GM10248 (cell line): ENCODE measurements at regions not wholly inside any gene's neighbourhood (a gene's known extent, or its start where the extent isn't known, plus 50 kb on each side); places are given as distances from the start of the nearest gene placed in this dataset.

Source experiments
- CTCF ChIA-PET: fragments of 300-600 bp; sonication (Branson Sonifier 250); formaldehyde crosslinking; extraction: SDS; loops from one replicate; lab custom pipeline; 2021; ENCODE audit warnings: antibody characterized with exemption; lab: Yijun Ruan, JAX
- POLR2A ChIA-PET: fragments of 350-650 bp; sonication (Branson Sonifier 250); formaldehyde crosslinking; extraction: SDS; loops from one replicate; lab custom pipeline; 2020; ENCODE audit warnings: antibody characterized with exemption; lab: Yijun Ruan, JAX
- DNase-seq: peaks from one replicate; pipeline ENCODE4 v3.0.0; 2012; ENCODE audit errors: extremely low spot score
- CTCF ChIP-seq: IDR thresholded peaks from 2 replicates; pipeline ENCODE4 v1.5.1; 2012; ENCODE audit warnings: mild to moderate bottlenecking, low read depth; ENCODE audit errors: extremely low read depth, missing control alignments, control extremely low read depth

GRCh38 chr4:127352220-127353113 lies 280.3 kb upstream of the INTU start:
- no peak for TF ChIP-seq CTCF
- CTCF ChIA-PET, result no interaction called here
- POLR2A ChIA-PET, result no interaction called here
- no peak for DNase-seq

GRCh38 chr4:127355743-127356142 lies 277.0 kb upstream of the INTU start:
- POLR2A ChIA-PET, result no interaction called here

DNA sequence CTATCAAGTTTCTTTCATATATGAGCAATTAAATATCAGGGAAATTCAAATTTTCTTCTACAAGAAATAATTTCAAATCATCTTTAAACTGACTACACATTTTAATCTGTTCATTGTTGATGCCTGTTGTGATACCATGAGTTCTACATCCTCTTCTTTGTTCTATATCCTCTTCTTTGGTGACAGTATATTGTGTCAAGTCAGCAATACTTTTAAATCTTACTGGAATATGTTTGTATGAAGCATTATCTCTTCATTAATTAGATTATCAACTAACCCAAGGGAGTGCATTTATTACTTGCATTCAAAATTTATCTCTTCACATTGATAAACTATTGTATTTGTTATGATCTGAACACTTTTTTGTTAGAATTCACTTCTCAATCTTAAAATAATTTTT lies 275.0 kb upstream of the INTU start:
- DNase-seq, result no peak
- no peak for TF ChIP-seq CTCF
- ChIA-PET POLR2A (no interaction called here), CTCF (no interaction called here)

More at GRCh38 chr4:127355743-127356142, 277.0 kb upstream of the INTU start:
- DNase-seq, result no peak
- CTCF ChIA-PET, result no interaction called here
- TF ChIP-seq CTCF, result no peak

DNA sequence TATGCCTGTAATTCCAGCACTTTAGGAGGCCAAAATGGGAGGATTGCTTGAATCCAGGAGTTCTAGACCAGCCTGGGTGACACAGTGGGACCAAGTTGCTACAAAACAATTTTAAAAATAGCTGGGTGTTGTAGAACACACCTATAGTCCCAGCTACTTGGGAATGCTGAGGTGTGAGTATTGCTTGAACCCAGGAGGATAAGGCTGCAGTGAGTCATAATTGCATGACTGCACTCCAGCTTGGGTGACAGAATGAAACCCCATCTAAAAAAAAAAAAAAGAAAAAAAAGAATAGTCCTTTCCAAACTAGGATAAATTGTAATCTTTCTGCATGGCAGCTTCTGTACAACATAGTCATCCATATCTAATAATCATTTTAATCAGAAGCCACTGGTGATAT lies 270.1 kb upstream of the INTU start:
- CTCF ChIA-PET, result no interaction called here
- POLR2A ChIA-PET, result no interaction called here
- TF ChIP-seq CTCF, result no peak

DNA sequence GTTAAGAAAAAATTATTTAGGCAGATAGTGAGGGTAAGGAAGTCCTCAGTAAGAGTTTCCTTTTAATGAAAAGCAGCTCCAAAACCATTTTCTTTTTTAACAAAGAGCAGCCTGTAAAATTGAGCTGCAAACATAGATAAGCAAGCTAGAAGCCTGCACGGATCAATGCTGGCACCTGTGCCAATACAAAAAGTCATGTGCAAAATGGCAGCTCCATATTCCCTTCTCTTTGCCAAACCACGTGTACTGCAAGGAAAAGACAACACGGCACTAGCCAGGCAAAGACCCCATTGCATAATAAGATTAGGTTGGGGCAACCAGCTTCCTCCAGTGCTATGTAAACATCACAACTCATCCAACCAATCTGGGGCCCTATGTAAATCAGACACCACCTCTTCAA lies 268.4 kb upstream of the INTU start:
- no peak for TF ChIP-seq CTCF
- ChIA-PET CTCF (interaction anchor here (1.2 kb wide), 1 partner anchor 10 kb away, joined by 3 read pairs; no protein-coding TSS in a partner anchor), POLR2A (no interaction called here)
- no peak for DNase-seq

More for the DNA sequence above, 270.1 kb upstream of the INTU start:
- no peak for DNase-seq

DNA sequence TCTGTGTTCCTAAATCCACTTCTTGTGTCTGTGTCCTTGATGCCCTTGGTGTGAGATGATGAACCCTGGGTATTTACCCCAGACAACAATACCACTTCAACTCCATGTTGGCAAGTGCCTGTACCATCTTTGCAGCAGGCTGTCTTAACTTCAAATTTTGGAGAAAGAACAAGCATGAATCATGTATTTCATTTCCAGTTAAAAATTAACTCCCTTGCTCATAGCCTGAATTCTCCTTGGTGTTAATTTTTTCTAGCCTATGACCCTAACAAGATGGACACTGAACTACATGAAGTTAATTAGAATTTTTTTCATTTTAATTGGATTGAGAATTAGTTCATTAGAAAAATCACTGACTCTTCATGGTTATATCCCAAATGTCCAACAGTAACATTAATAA lies 267.8 kb upstream of the INTU start:
- ChIA-PET POLR2A (no interaction called here), CTCF (interaction anchor here (1.1 to 1.2 kb wide), 2 partner anchors 10 to 43 kb away, joined by 3 read pairs; no protein-coding TSS in a partner anchor)

More for the DNA sequence above, 267.8 kb upstream of the INTU start:
- no peak for TF ChIP-seq CTCF
- DNase-seq, result no peak
